HTR-8/SVneo (cell line): ENCODE measurements at regions not wholly inside any gene's neighbourhood (a gene's known extent, or its start where the extent isn't known, plus 50 kb on each side); places are given as distances from the start of the nearest gene placed in this dataset.

Source experiments
- DNase-seq: peaks from one replicate; pipeline ENCODE4 v3.0.0; 2011; ENCODE audit warnings: low spot score, mixed read lengths; ENCODE audit not compliant: insufficient read length
- FAIRE-seq: peaks from 2 replicates; lab custom pipeline; 2011; peaks lifted over from hg19 to GRCh38; lab: Jason Lieb, UNC

- DNase-seq (no peak), FAIRE-seq (no peak)
These were observed 199.8 kb downstream of the RBM19 start for GRCh38 chr12:113766131-113766878.

- DNase-seq: no peak
- no peak for FAIRE-seq
These were observed 201.5 kb downstream of the RBM19 start for GRCh38 chr12:113764661-113765060.

GRCh38 chr12:113762882-113763816 is 203.0 kb downstream of the RBM19 start:
- DNase-seq (no peak), FAIRE-seq (no peak)

- FAIRE-seq: no peak
- no peak for DNase-seq
These were observed 203.8 kb downstream of the RBM19 start for GRCh38 chr12:113762155-113762881.

GRCh38 chr12:113759135-113759534 is 207.0 kb downstream of the RBM19 start:
- no peak for FAIRE-seq

GRCh38 chr12:113758165-113758924 is 207.8 kb downstream of the RBM19 start:
- DNase-seq: no peak
- no peak for FAIRE-seq

More at GRCh38 chr12:113759135-113759534, 207.0 kb downstream of the RBM19 start:
- no peak for DNase-seq

- no peak for DNase-seq
- FAIRE-seq: no peak
These were observed 208.7 kb downstream of the RBM19 start for GRCh38 chr12:113757221-113758002.

- FAIRE-seq (no peak), DNase-seq (no peak)
These were observed 209.5 kb downstream of the RBM19 start for GRCh38 chr12:113756609-113757008.

- FAIRE-seq: no peak
- no peak for DNase-seq
These were observed 211.0 kb downstream of the RBM19 start for GRCh38 chr12:113755098-113755497.

GRCh38 chr12:113751513-113751912 is 214.6 kb downstream of the RBM19 start:
- no peak for FAIRE-seq
- DNase-seq: no peak

- FAIRE-seq (no peak), DNase-seq (no peak)
These were observed 216.7 kb downstream of the RBM19 start for GRCh38 chr12:113749433-113749815.

GRCh38 chr12:113748707-113749432 is 217.3 kb downstream of the RBM19 start:
- FAIRE-seq: no peak
- DNase-seq: no peak

GRCh38 chr12:113747017-113747416 is 219.1 kb downstream of the RBM19 start:
- DNase-seq (no peak), FAIRE-seq (no peak)

GRCh38 chr12:113744802-113745395 is 221.2 kb downstream of the RBM19 start:
- no peak for FAIRE-seq

GRCh38 chr12:113742801-113743200 is 223.3 kb downstream of the RBM19 start:
- FAIRE-seq: no peak

More at GRCh38 chr12:113744802-113745395, 221.2 kb downstream of the RBM19 start:
- no peak for DNase-seq

GRCh38 chr12:113740699-113741098 is 225.4 kb downstream of the RBM19 start:
- no peak for FAIRE-seq
- no peak for DNase-seq

More at GRCh38 chr12:113742801-113743200, 223.3 kb downstream of the RBM19 start:
- no peak for DNase-seq

- DNase-seq: no peak
- no peak for FAIRE-seq
These were observed 231.0 kb downstream of the RBM19 start for GRCh38 chr12:113735131-113735530.

- DNase-seq (no peak), FAIRE-seq (no peak)
These were observed 231.6 kb downstream of the RBM19 start for GRCh38 chr12:113734503-113734902.
